ENCODE measurements at regions not wholly inside any gene's neighbourhood (a gene's known extent, or its start where the extent isn't known, plus 50 kb on each side); places are given as distances from the start of the nearest gene placed in this dataset.

GRCh38 chr6:126811321-126811720, 307.1 kb upstream of the RSPO3 start:
- no peak overlapping the region for H2BK120ac ChIP-seq (ENCODE audit: low read depth, low read length, poor library complexity, severe bottlenecking)
- Mint-ChIP-seq H3K4me3 (no peak overlapping the region), H3K27ac (no peak overlapping the region), H3K9me3 (no peaks in the 10 kb centered on the region), H3K36me3 (ENCODE audit: insufficient read depth in 1 of 3, low read depth in 3 of 3) (no peaks in the 10 kb centered on the region), H3K27me3 (ENCODE audit: low read depth) (no peaks in the 10 kb centered on the region; the same call in 1 of the 2 replicates), H3K4me1 (peaks cover 5% of the 10 kb centered on the region in 2 experiments)
- no peak overlapping the region for H3K14ac ChIP-seq (ENCODE audit: insufficient read depth, low read length)
- no peaks in the 10 kb centered on the region for H3K27me3 ChIP-seq (ENCODE audit: insufficient read depth, low read length)
- WGBS (ENCODE audit: extremely low coverage, insufficient read length, low lambda C conversion rate), result no CpG with 5 or more reads among the region's 3 CpGs
- H2BK12ac ChIP-seq (ENCODE audit: insufficient read length, low read depth, low read length), result no peak overlapping the region
- no peak overlapping the region for H4K91ac ChIP-seq (ENCODE audit: insufficient read length, low read depth, low read length)
- H3K27ac ChIP-seq (ENCODE audit: insufficient read length, low read depth, low read length), result no peak overlapping the region
- H2AFZ ChIP-seq (ENCODE audit: low read length), result no peak overlapping the region
- no peak overlapping the region for H3K56ac ChIP-seq (ENCODE audit: insufficient read length, low read depth, low read length)
- no peaks in the 10 kb centered on the region for H3K9me3 ChIP-seq (ENCODE audit: control insufficient read depth, low read depth, low read length)
- H3K79me1 ChIP-seq (ENCODE audit: insufficient read depth, low read depth, low read length, poor library complexity, severe bottlenecking), result no peaks in the 10 kb centered on the region
- H2AK5ac ChIP-seq (ENCODE audit: insufficient read length, low read length), result no peak overlapping the region
- H3K23me2 ChIP-seq (ENCODE audit: insufficient read length, low read depth, low read length, poor library complexity, severe bottlenecking), result no peaks in the 10 kb centered on the region
- H2BK20ac ChIP-seq (ENCODE audit: low read depth, low read length, poor library complexity, severe bottlenecking), result no peak overlapping the region
- no peak overlapping the region for H2BK5ac ChIP-seq (ENCODE audit: insufficient read length, low read length)
- no peaks in the 10 kb centered on the region for H4K20me1 ChIP-seq (ENCODE audit: control insufficient read depth, insufficient read depth, insufficient read length)
- no peak overlapping the region for H3K4me2 ChIP-seq (ENCODE audit: insufficient read depth, insufficient read length, low read length)
- H3K18ac ChIP-seq (ENCODE audit: insufficient read length, low read depth, low read length), result no peak overlapping the region
- H3K4me1 ChIP-seq (ENCODE audit: insufficient read depth, low read length), result no peaks in the 10 kb centered on the region
- no peak for DNase-seq
- H4K8ac ChIP-seq (replicated peaks; ENCODE audit: insufficient read length, low read depth, low read length), result no peak overlapping the region
- no peak overlapping the region for H4K5ac ChIP-seq (ENCODE audit: insufficient read length, low read depth, low read length)
- H3K23ac ChIP-seq (ENCODE audit: insufficient read length, low read depth, low read length), result no peak overlapping the region
- H3K9ac ChIP-seq (ENCODE audit: extremely low read depth, insufficient read length, low read length), result no peak overlapping the region
- TF ChIP-seq CTCF (conservative IDR thresholded peaks at IDR 0.05), result no peak
- H3T11ph ChIP-seq (ENCODE audit: low read length), result no peak overlapping the region
- H3K79me2 ChIP-seq (ENCODE audit: insufficient read depth, low read length), result no peaks in the 10 kb centered on the region
- no peak overlapping the region for H3K4ac ChIP-seq (ENCODE audit: low read depth, low read length)
- no peak overlapping the region for H2BK15ac ChIP-seq (ENCODE audit: low read depth, low read length)

Data from H9 (cell line).